ENCODE measurements at regions not wholly inside any gene's neighbourhood (a gene's known extent, or its start where the extent isn't known, plus 50 kb on each side); places are given as distances from the start of the nearest gene placed in this dataset.
A peak's percentile ranks its signal among the peaks of the same experiment; 100 is the strongest.

DNA sequence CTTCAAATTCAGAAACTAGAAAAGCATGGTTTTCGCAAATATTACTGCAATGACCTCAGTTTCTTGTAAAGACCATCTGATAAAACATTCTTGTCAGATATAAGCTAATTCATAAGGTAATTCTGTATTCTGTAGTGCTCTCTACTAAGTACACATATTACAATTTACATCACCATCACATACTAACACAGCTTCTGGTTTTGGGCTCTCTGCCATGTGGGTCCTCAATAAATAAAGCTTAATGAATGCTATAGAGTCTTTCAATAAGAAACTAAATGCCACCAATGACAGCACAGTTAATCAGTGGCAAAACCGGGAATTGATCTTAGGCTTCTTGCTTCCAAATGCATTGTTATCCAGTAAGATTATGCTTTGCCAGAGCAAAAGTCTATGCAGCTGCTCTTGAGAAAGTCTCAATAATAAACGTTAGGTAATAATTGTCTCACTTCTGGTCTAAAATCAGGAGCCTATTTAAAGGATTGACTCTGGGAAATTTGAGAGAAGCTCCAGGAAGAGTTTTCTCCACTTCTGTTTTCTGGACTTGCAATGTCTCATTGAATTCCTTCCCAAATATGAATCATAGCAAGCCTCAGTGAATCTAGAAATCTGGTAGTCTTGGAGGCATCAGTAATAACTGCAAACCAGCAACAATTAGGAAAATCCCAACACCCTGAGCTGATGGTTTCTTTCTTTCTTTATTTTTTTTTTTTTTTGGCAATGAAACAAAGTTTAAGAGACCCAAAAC lies 67.9 kb upstream of the RAPGEF4 start:
- Histone ChIP-seq H3K9ac (ENCODE audit: low read length) (no peak overlapping the region), H2AFZ (ENCODE audit: low read depth, low read length) (no peak overlapping the region), H3K27ac (ENCODE audit: low read depth, low read length) (no peak overlapping the region), H3K9me3 (ENCODE audit: insufficient read depth, low read depth, low read length) (peaks cover 5% of the 10 kb centered on the region), H3K4me3 (ENCODE audit: insufficient read depth, low read depth, low read length) (no peak overlapping the region), H3K27me3 (ENCODE audit: insufficient read depth, low read length) (no peaks in the 10 kb centered on the region), H3K4me2 (ENCODE audit: low read length) (no peak overlapping the region), H3K36me3 (ENCODE audit: insufficient read depth, low read length) (no peaks in the 10 kb centered on the region), H4K20me1 (ENCODE audit: insufficient read depth, low read length) (no peaks in the 10 kb centered on the region), H3K79me2 (ENCODE audit: insufficient read depth, low read length) (no peaks in the 10 kb centered on the region), H3K4me1 (ENCODE audit: insufficient read depth, low read length) (no peaks in the 10 kb centered on the region)
- peaks cover 6% of the 10 kb centered on the region for H3K9me3 Mint-ChIP-seq (ENCODE audit: unreplicated experiment)
- no peaks in the 10 kb centered on the region for H3K36me3 Mint-ChIP-seq (ENCODE audit: low read depth, unreplicated experiment)
- H3K27me3 Mint-ChIP-seq (ENCODE audit: low read depth, unreplicated experiment): no peaks in the 10 kb centered on the region
- no peak for TF ChIP-seq EZH2 (IDR thresholded peaks at IDR 0.05; ENCODE audit: insufficient read depth, low read length)
- TF ChIP-seq, protein P1, sequence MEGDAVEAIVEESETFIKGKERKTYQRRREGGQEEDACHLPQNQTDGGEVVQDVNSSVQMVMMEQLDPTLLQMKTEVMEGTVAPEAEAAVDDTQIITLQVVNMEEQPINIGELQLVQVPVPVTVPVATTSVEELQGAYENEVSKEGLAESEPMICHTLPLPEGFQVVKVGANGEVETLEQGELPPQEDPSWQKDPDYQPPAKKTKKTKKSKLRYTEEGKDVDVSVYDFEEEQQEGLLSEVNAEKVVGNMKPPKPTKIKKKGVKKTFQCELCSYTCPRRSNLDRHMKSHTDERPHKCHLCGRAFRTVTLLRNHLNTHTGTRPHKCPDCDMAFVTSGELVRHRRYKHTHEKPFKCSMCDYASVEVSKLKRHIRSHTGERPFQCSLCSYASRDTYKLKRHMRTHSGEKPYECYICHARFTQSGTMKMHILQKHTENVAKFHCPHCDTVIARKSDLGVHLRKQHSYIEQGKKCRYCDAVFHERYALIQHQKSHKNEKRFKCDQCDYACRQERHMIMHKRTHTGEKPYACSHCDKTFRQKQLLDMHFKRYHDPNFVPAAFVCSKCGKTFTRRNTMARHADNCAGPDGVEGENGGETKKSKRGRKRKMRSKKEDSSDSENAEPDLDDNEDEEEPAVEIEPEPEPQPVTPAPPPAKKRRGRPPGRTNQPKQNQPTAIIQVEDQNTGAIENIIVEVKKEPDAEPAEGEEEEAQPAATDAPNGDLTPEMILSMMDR (IDR thresholded peaks at IDR 0.05; ENCODE audit: insufficient read depth, low read depth, low read length): no peak
- H3K27ac Mint-ChIP-seq (ENCODE audit: unreplicated experiment): no peak overlapping the region
- DNase-seq (ENCODE audit: low read depth) (peak; percentile 18), FAIRE-seq (no peak)
- H3K4me3 Mint-ChIP-seq (ENCODE audit: unreplicated experiment): no peak overlapping the region
- H3K4me1 Mint-ChIP-seq (ENCODE audit: low read depth, unreplicated experiment): peaks cover 5% of the 10 kb centered on the region

DNA sequence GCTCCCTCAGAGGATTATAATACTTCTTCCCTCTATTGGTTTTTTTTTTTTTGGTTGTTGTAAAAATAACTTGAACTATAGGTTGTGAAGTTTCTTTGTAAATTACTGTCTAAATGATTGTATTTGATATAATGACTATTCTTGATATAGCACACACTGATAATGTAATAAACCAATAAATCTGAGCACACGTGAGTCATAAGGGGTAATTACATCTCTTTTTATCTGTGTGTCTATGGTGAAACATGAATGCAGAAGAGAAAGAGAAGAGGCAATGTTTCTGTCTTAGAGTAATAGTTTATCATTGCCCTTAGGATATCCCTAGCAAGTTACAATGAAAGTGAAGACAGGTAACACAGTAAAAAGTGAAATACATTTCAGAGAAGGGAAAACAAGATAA lies 64.1 kb upstream of the RAPGEF4 start:
- FAIRE-seq (peak; percentile 39), DNase-seq (ENCODE audit: low read depth) (no peak)
- peaks cover 8% of the 10 kb centered on the region for H3K36me3 Mint-ChIP-seq (ENCODE audit: low read depth, unreplicated experiment)
- TF ChIP-seq, protein P1 (IDR thresholded peaks at IDR 0.05; ENCODE audit: insufficient read depth, low read depth, low read length): no peak
- TF ChIP-seq EZH2 (IDR thresholded peaks at IDR 0.05; ENCODE audit: insufficient read depth, low read length): no peak
- Histone ChIP-seq H3K9ac (ENCODE audit: low read length) (no peak overlapping the region), H4K20me1 (ENCODE audit: insufficient read depth, low read length) (no peaks in the 10 kb centered on the region), H3K9me3 (ENCODE audit: insufficient read depth, low read depth, low read length) (peaks cover 5% of the 10 kb centered on the region), H3K4me1 (ENCODE audit: insufficient read depth, low read length) (no peaks in the 10 kb centered on the region), H3K27me3 (ENCODE audit: insufficient read depth, low read length) (no peaks in the 10 kb centered on the region), H3K27ac (ENCODE audit: low read depth, low read length) (no peak overlapping the region), H3K4me3 (ENCODE audit: insufficient read depth, low read depth, low read length) (no peak overlapping the region), H3K36me3 (ENCODE audit: insufficient read depth, low read length) (no peaks in the 10 kb centered on the region), H2AFZ (ENCODE audit: low read depth, low read length) (no peak overlapping the region), H3K4me2 (ENCODE audit: low read length) (no peak overlapping the region), H3K79me2 (ENCODE audit: insufficient read depth, low read length) (no peaks in the 10 kb centered on the region)
- no peaks in the 10 kb centered on the region for H3K27me3 Mint-ChIP-seq (ENCODE audit: low read depth, unreplicated experiment)
- H3K9me3 Mint-ChIP-seq (ENCODE audit: unreplicated experiment): peaks cover 13% of the 10 kb centered on the region
- peaks cover 9% of the 10 kb centered on the region for H3K4me1 Mint-ChIP-seq (ENCODE audit: low read depth, unreplicated experiment)
- no peak overlapping the region for H3K27ac Mint-ChIP-seq (ENCODE audit: unreplicated experiment)
- H3K4me3 Mint-ChIP-seq (ENCODE audit: unreplicated experiment): no peak overlapping the region

DNA sequence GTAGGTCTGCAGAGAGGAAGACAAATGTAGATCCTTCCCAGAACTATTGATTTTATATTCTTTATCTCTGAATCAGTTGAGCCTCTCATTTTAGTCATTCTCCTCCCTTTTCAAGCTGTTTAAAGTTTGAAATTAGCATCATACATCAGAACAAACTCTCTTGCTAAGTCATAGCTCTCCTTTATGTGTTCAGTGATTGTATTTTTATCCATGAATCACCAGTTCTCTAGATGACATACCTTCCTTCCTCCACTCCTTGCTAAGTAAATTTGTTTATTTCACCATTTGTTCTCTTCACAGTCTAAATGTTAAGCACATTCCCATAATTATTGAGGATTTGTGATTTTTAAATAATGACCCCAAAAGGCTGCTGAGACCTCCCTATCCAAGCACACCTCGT lies 63.5 kb upstream of the RAPGEF4 start:
- peaks cover 9% of the 10 kb centered on the region for H3K4me1 Mint-ChIP-seq (ENCODE audit: low read depth, unreplicated experiment)
- H3K9ac ChIP-seq (ENCODE audit: low read length): no peak overlapping the region
- H3K27me3 ChIP-seq (ENCODE audit: insufficient read depth, low read length): no peaks in the 10 kb centered on the region
- H3K27ac ChIP-seq (ENCODE audit: low read depth, low read length): no peak overlapping the region
- TF ChIP-seq EZH2 (IDR thresholded peaks at IDR 0.05; ENCODE audit: insufficient read depth, low read length): no peak
- TF ChIP-seq, protein P1 (IDR thresholded peaks at IDR 0.05; ENCODE audit: insufficient read depth, low read depth, low read length): no peak
- H3K4me3 Mint-ChIP-seq (ENCODE audit: unreplicated experiment): no peak overlapping the region
- H3K36me3 ChIP-seq (ENCODE audit: insufficient read depth, low read length): no peaks in the 10 kb centered on the region
- DNase-seq (ENCODE audit: low read depth): peak; percentile 14
- no peaks in the 10 kb centered on the region for H3K4me1 ChIP-seq (ENCODE audit: insufficient read depth, low read length)
- H3K4me3 ChIP-seq (ENCODE audit: insufficient read depth, low read depth, low read length): no peak overlapping the region
- H3K9me3 ChIP-seq (ENCODE audit: insufficient read depth, low read depth, low read length): peaks cover 5% of the 10 kb centered on the region
- no peak for FAIRE-seq
- H3K36me3 Mint-ChIP-seq (ENCODE audit: low read depth, unreplicated experiment): peaks cover 8% of the 10 kb centered on the region
- no peak overlapping the region for H3K27ac Mint-ChIP-seq (ENCODE audit: unreplicated experiment)
- H4K20me1 ChIP-seq (ENCODE audit: insufficient read depth, low read length): no peaks in the 10 kb centered on the region
- peaks cover 13% of the 10 kb centered on the region for H3K9me3 Mint-ChIP-seq (ENCODE audit: unreplicated experiment)
- no peak overlapping the region for H3K4me2 ChIP-seq (ENCODE audit: low read length)
- H2AFZ ChIP-seq (ENCODE audit: low read depth, low read length): no peak overlapping the region
- no peaks in the 10 kb centered on the region for H3K79me2 ChIP-seq (ENCODE audit: insufficient read depth, low read length)
- H3K27me3 Mint-ChIP-seq (ENCODE audit: low read depth, unreplicated experiment): no peaks in the 10 kb centered on the region

All from astrocyte (in vitro differentiated cells and primary cell).